Limb (tissue), 2 donors: ENCODE measurements at regions not wholly inside any gene's neighbourhood (a gene's known extent, or its start where the extent isn't known, plus 50 kb on each side); places are given as distances from the start of the nearest gene placed in this dataset.

Source experiments
- DNase-seq, 2 donors: peaks; one replicate each; pipeline ENCODE4 v3.0.0-alpha.2; 2016; ENCODE audit errors: extremely low spot score in 2 of 2

GRCh38 chr9:105912863-105913516 is 218.6 kb downstream of the TMEM38B start:
- no peak for DNase-seq

- DNase-seq: no peak
Observed at GRCh38 chr9:105921057-105921726, 226.9 kb downstream of the TMEM38B start.

- DNase-seq: no peak
Observed at GRCh38 chr9:105928416-105928815, 234.1 kb downstream of the TMEM38B start.

- peak in 1 of 2 donors; percentile 28 for DNase-seq
Observed at GRCh38 chr9:105930011-105930627, 235.8 kb downstream of the TMEM38B start.

GRCh38 chr9:105932276-105932675 is 237.9 kb downstream of the TMEM38B start:
- DNase-seq: no peak

- no peak for DNase-seq
Observed at GRCh38 chr9:105950448-105950847, 256.1 kb downstream of the TMEM38B start.

- no peak for DNase-seq
Observed at GRCh38 chr9:105950894-105951293, 256.6 kb downstream of the TMEM38B start.

- no peak for DNase-seq
Observed at GRCh38 chr9:105954517-105954916, 260.2 kb downstream of the TMEM38B start.

- DNase-seq: no peak
Observed at GRCh38 chr9:105957830-105958229, 263.5 kb downstream of the TMEM38B start.

- no peak for DNase-seq
Observed at GRCh38 chr9:105958587-105958986, 264.2 kb downstream of the TMEM38B start.

GRCh38 chr9:105959531-105959930 is 265.2 kb downstream of the TMEM38B start:
- no peak for DNase-seq

- no peak for DNase-seq
Observed at GRCh38 chr9:105963343-105964099, 269.2 kb downstream of the TMEM38B start.

- DNase-seq: no peak
Observed at GRCh38 chr9:105964156-105964555, 269.8 kb downstream of the TMEM38B start.

GRCh38 chr9:105966834-105967233 is 272.5 kb downstream of the TMEM38B start:
- DNase-seq: no peak

- DNase-seq: no peak
Observed at GRCh38 chr9:105967248-105967647, 272.9 kb downstream of the TMEM38B start.

- DNase-seq: no peak
Observed at GRCh38 chr9:105967797-105968196, 273.5 kb downstream of the TMEM38B start.

- no peak for DNase-seq
Observed at GRCh38 chr9:105968811-105969466, 274.6 kb downstream of the TMEM38B start.

GRCh38 chr9:105969636-105970035 is 275.3 kb downstream of the TMEM38B start:
- DNase-seq: no peak

GRCh38 chr9:105971986-105972385 is 277.6 kb downstream of the TMEM38B start:
- DNase-seq: no peak

- DNase-seq: no peak
Observed at GRCh38 chr9:105972466-105973204, 278.3 kb downstream of the TMEM38B start.

- peak; percentile 70 to 75 for DNase-seq
Observed at GRCh38 chr9:105973951-105974351, 279.6 kb downstream of the TMEM38B start.
